WTC11 (cell line): ENCODE measurements at regions not wholly inside any gene's neighbourhood (a gene's known extent, or its start where the extent isn't known, plus 50 kb on each side); places are given as distances from the start of the nearest gene placed in this dataset.

Source experiments
- ATAC-seq: fragments of 200-7000 bp; cut with Tn5 transposase; 2 replicates; pipeline ENCODE4 v1.10.0; 2021; ENCODE audit warnings: mild to moderate bottlenecking, moderate library complexity
- CTCF ChIA-PET: fragments of 300-600 bp; sonication (Branson Sonifier 250); formaldehyde crosslinking; loops from one replicate; lab custom pipeline; 2021; ENCODE audit warnings: antibody characterized with exemption; lab: Charles Lee
- POLR2A ChIA-PET: fragments of 350-600 bp; sonication (Branson Sonifier 250); formaldehyde crosslinking; loops from one replicate; lab custom pipeline; 2021; ENCODE audit warnings: antibody characterized with exemption; lab: Charles Lee
- DNase-seq: peaks from one replicate; pipeline ENCODE4 v3.0.0; 2021; ENCODE audit warnings: low spot score
- H3K27ac Mint-ChIP-seq: 2 replicates; pipeline ENCODE4 v1.8.0; 2021; ENCODE audit warnings: mixed read lengths
- H3K27me3 Mint-ChIP-seq: 2 replicates; pipeline ENCODE4 v1.8.0; 2021; ENCODE audit warnings: low read depth, mild to moderate bottlenecking, moderate library complexity, mixed read lengths
- H3K36me3 Mint-ChIP-seq: 2 replicates; pipeline ENCODE4 v1.8.0; 2021; ENCODE audit warnings: mixed read lengths
- H3K4me1 Mint-ChIP-seq: 2 replicates; pipeline ENCODE4 v1.8.0; 2022; ENCODE audit warnings: mixed read lengths
- H3K4me3 Mint-ChIP-seq: 2 replicates; pipeline ENCODE4 v1.8.0; 2021; ENCODE audit warnings: mild to moderate bottlenecking, moderate library complexity, mixed read lengths
- H3K9me3 Mint-ChIP-seq: 2 replicates; pipeline ENCODE4 v1.8.0; 2021; ENCODE audit warnings: mixed read lengths
- ATF1 ChIP-seq: sonication (generic); formaldehyde crosslinking; IDR thresholded peaks from 2 replicates; pipeline ENCODE4 v1.8.1; 2023; ENCODE audit warnings: mild to moderate bottlenecking, moderate library complexity, missing genetic modification reagents
- CTCF ChIP-seq: fragments of 200-600 bp; IDR thresholded peaks from 2 replicates; pipeline ENCODE4 v1.8.0; 2022; ENCODE audit warnings: antibody characterized with exemption
- ELF4 ChIP-seq: sonication (generic); formaldehyde crosslinking; IDR thresholded peaks from 2 replicates; pipeline ENCODE4 v1.8.1; 2022; ENCODE audit warnings: low read depth, mild to moderate bottlenecking, moderate library complexity, missing genetic modification reagents
- EMX1 ChIP-seq: fragments of 250-450 bp; sonication (Bioruptor Pico); IDR thresholded peaks from 2 replicates; pipeline ENCODE4 v1.8.0; 2021; ENCODE audit warnings: mild to moderate bottlenecking
- FOXP1 ChIP-seq: sonication (generic); formaldehyde crosslinking; IDR thresholded peaks from 2 replicates; pipeline ENCODE4 v1.8.0; 2022; ENCODE audit warnings: missing genetic modification reagents, mild to moderate bottlenecking, moderate library complexity, borderline replicate concordance
- GRHL2 ChIP-seq: fragments of 250-450 bp; sonication (Bioruptor Pico); IDR thresholded peaks from 2 replicates; pipeline ENCODE4 v1.8.0; 2022; ENCODE audit warnings: mild to moderate bottlenecking, moderate library complexity; ENCODE audit not compliant: insufficient replicate concordance, severe bottlenecking
- HMGA2 ChIP-seq: fragments of 250-450 bp; sonication (Bioruptor Pico); IDR thresholded peaks from 2 replicates; pipeline ENCODE4 v1.4.0; 2021; ENCODE audit warnings: mild to moderate bottlenecking, moderate library complexity
- HMGXB4 ChIP-seq: sonication (generic); formaldehyde crosslinking; IDR thresholded peaks from 2 replicates; pipeline ENCODE4 v1.8.1; 2023; ENCODE audit warnings: mild to moderate bottlenecking, moderate library complexity, missing genetic modification reagents
- JUN ChIP-seq: sonication (generic); formaldehyde crosslinking; IDR thresholded peaks from 2 replicates; pipeline ENCODE4 v1.8.0; 2023; ENCODE audit warnings: mild to moderate bottlenecking, missing genetic modification reagents
- MXD4 ChIP-seq: fragments of 250-450 bp; sonication (Bioruptor Pico); IDR thresholded peaks from 2 replicates; pipeline ENCODE4 v1.8.0; 2021; ENCODE audit warnings: mild to moderate bottlenecking, moderate library complexity, borderline replicate concordance
- NFATC4 ChIP-seq: fragments of 250-450 bp; sonication (Bioruptor Pico); IDR thresholded peaks from 2 replicates; pipeline ENCODE4 v1.9.0; 2021; ENCODE audit warnings: mild to moderate bottlenecking
- NFYB ChIP-seq: sonication (generic); formaldehyde crosslinking; conservative IDR thresholded peaks from 2 replicates; pipeline ENCODE4 v1.8.0; 2022; ENCODE audit warnings: low read depth, missing genetic modification reagents
- NR1H2 ChIP-seq: sonication (generic); formaldehyde crosslinking; IDR thresholded peaks from 2 replicates; pipeline ENCODE4 v1.9.0; 2021; ENCODE audit warnings: mild to moderate bottlenecking, moderate library complexity, missing genetic modification reagents
- NR2C2 ChIP-seq: sonication (generic); formaldehyde crosslinking; IDR thresholded peaks from 2 replicates; pipeline ENCODE4 v1.8.0; 2022; ENCODE audit warnings: mild to moderate bottlenecking, missing genetic modification reagents
- NR3C1 ChIP-seq: sonication (generic); formaldehyde crosslinking; conservative IDR thresholded peaks from 2 replicates; pipeline ENCODE4 v1.8.1; 2023; ENCODE audit warnings: low read depth, mild to moderate bottlenecking, missing genetic modification reagents
- PREB ChIP-seq: sonication (generic); formaldehyde crosslinking; IDR thresholded peaks from 2 replicates; pipeline ENCODE4 v1.8.1; 2022; ENCODE audit warnings: mild to moderate bottlenecking, missing genetic modification reagents, moderate library complexity, borderline replicate concordance
- RORB ChIP-seq: fragments of 250-450 bp; sonication (Bioruptor Pico); IDR thresholded peaks from 2 replicates; pipeline ENCODE4 v1.9.0; 2021; ENCODE audit warnings: mild to moderate bottlenecking
- SMAD4 ChIP-seq: sonication (generic); formaldehyde crosslinking; IDR thresholded peaks from 2 replicates; pipeline ENCODE4 v1.8.0; 2022; ENCODE audit warnings: mild to moderate bottlenecking, missing genetic modification reagents
- TP53 ChIP-seq: sonication (generic); formaldehyde crosslinking; IDR thresholded peaks from 2 replicates; pipeline ENCODE4 v1.8.1; 2023; ENCODE audit warnings: mild to moderate bottlenecking, missing genetic modification reagents
- USF2 ChIP-seq: sonication (generic); formaldehyde crosslinking; IDR thresholded peaks from 2 replicates; pipeline ENCODE4 v1.8.1; 2023; ENCODE audit warnings: mild to moderate bottlenecking, missing genetic modification reagents, moderate library complexity
- ZMAT4 ChIP-seq: fragments of 250-450 bp; sonication (Bioruptor Pico); IDR thresholded peaks from 2 replicates; pipeline ENCODE4 v1.9.0; 2021; ENCODE audit warnings: mild to moderate bottlenecking
- ZNF219 ChIP-seq: sonication (generic); formaldehyde crosslinking; IDR thresholded peaks from 2 replicates; pipeline ENCODE4 v1.8.0; 2023; ENCODE audit warnings: missing genetic modification reagents, mild to moderate bottlenecking, borderline replicate concordance
- ZNF232 ChIP-seq: sonication (generic); formaldehyde crosslinking; IDR thresholded peaks from 2 replicates; pipeline ENCODE4 v1.8.0; 2022; ENCODE audit warnings: mild to moderate bottlenecking, missing genetic modification reagents

- no peak for TF ChIP-seq NFATC4 (CRISPR knock-in tag)
- TF ChIP-seq NR3C1 (CRISPR knock-in tag) = no peak
- no peak for TF ChIP-seq FOXP1 (CRISPR knock-in tag)
- TF ChIP-seq JUN (CRISPR knock-in tag) = no peak
- TF ChIP-seq HMGXB4 (CRISPR knock-in tag) = no peak
- TF ChIP-seq RORB (CRISPR knock-in tag) = no peak
- ChIA-PET POLR2A (no interaction called here), CTCF (no interaction called here)
- no peaks in the 10 kb centered on the region for H3K36me3 Mint-ChIP-seq
- peaks cover 14% of the 10 kb centered on the region for H3K4me1 Mint-ChIP-seq
- no peaks in the 10 kb centered on the region for H3K27me3 Mint-ChIP-seq
- no peaks in the 10 kb centered on the region for H3K9me3 Mint-ChIP-seq
- H3K27ac Mint-ChIP-seq = peak overlapping the region; percentile 10; the same call in 1 of the 2 replicates
- ATAC-seq = no peak
- DNase-seq = no peak
- no peak overlapping the region for H3K4me3 Mint-ChIP-seq
Observed at GRCh38 chr2:52386433-52387030, 1354.6 kb upstream of the NRXN1 start.

GRCh38 chr2:52383541-52383940 lies 1351.6 kb upstream of the NRXN1 start:
- no peak for TF ChIP-seq NR1H2 (CRISPR knock-in tag)
- TF ChIP-seq USF2 (CRISPR knock-in tag) = peak; percentile 43; the same call in 1 of the 2 replicates
- TF ChIP-seq TP53 = no peak
- Mint-ChIP-seq H3K27me3 (no peaks in the 10 kb centered on the region), H3K9me3 (no peaks in the 10 kb centered on the region), H3K27ac (no peak overlapping the region), H3K4me1 (peaks cover 14% of the 10 kb centered on the region), H3K4me3 (no peak overlapping the region), H3K36me3 (no peaks in the 10 kb centered on the region)
- CTCF ChIA-PET = no interaction called here
- POLR2A ChIA-PET = no interaction called here
- DNase-seq (no peak), ATAC-seq (no peak; the same call in 1 of the 2 replicates)

GRCh38 chr2:52369178-52369577 lies 1337.2 kb upstream of the NRXN1 start:
- Mint-ChIP-seq H3K36me3 (peaks cover 5% of the 10 kb centered on the region), H3K27me3 (no peaks in the 10 kb centered on the region), H3K27ac (no peak overlapping the region), H3K4me3 (no peak overlapping the region)
- CTCF ChIA-PET = no interaction called here
- TF ChIP-seq HMGA2 (CRISPR knock-in tag) (peak; percentile 83; the same call in 1 of the 2 replicates), EMX1 (CRISPR knock-in tag) (no peak), ZNF232 (CRISPR knock-in tag) (no peak), GRHL2 (CRISPR knock-in tag) (no peak), HMGXB4 (CRISPR knock-in tag) (no peak)
- TF ChIP-seq, all 79 proteins: peak for 1
- DNase-seq = no peak
- ATAC-seq = no peak
- peaks cover 6% of the 10 kb centered on the region for H3K9me3 Mint-ChIP-seq
- no peaks in the 10 kb centered on the region for H3K4me1 Mint-ChIP-seq
- POLR2A ChIA-PET = no interaction called here

GRCh38 chr2:52368141-52368540 lies 1336.2 kb upstream of the NRXN1 start:
- ChIA-PET CTCF (no interaction called here), POLR2A (no interaction called here)
- H3K4me1 Mint-ChIP-seq = no peaks in the 10 kb centered on the region
- H3K9me3 Mint-ChIP-seq = peaks cover 13% of the 10 kb centered on the region
- ATAC-seq = no peak
- H3K27me3 Mint-ChIP-seq = no peaks in the 10 kb centered on the region
- DNase-seq = no peak
- H3K27ac Mint-ChIP-seq = no peak overlapping the region
- H3K4me3 Mint-ChIP-seq = no peak overlapping the region
- H3K36me3 Mint-ChIP-seq = peaks cover 12% of the 10 kb centered on the region
- TF ChIP-seq ZNF219 (no peak), PREB (CRISPR knock-in tag) (no peak), MXD4 (no peak), NR2C2 (no peak), ELF4 (CRISPR knock-in tag) (no peak), NFYB (no peak), ATF1 (CRISPR knock-in tag) (no peak), GRHL2 (CRISPR knock-in tag) (no peak), ZMAT4 (CRISPR knock-in tag) (no peak), CTCF (no peak), SMAD4 (CRISPR knock-in tag) (no peak), EMX1 (CRISPR knock-in tag) (no peak)
